ENCODE measurements at regions not wholly inside any gene's neighbourhood (a gene's known extent, or its start where the extent isn't known, plus 50 kb on each side); places are given as distances from the start of the nearest gene placed in this dataset.

DNA sequence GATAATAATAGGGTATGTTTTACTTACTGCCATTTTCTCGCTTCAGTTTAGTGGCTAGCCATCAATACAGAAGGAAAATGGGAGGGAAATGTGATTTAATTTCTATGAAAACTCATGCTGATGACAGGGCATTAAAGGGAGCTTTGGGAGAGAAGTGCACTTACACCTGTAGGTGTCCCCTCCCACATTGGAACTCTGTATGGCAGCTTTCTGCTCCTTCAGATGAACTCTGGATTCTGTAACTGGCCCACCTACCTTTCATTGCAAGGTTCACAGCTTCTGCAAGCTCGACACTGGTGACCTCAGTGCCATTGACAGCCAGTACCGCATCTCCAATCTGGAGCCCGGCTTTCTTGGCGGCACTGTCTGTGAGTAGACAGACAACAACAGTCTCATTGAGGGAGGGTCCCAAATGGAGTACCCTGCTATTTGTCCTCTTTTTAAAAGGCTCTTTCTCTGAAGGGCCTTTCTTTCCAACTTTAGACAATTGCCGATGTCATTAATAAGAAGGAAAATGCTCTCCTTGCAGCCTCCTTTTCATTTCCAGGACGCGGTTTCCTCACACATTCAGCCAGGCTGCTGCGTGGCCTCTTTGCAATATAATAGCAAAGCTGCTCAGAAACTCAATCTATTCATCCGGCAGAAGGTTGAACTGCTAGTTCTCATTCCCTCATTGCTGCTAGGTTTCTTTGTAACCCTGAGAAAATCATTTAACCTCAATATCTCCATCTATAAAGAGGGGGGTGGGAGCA lies 63.6 kb downstream of the NUDT12 start:
- H3K4me3 ChIP-seq (ENCODE audit: low read depth, low read length): no peak overlapping the region
- no peaks in the 10 kb centered on the region for H3K27me3 ChIP-seq (ENCODE audit: control insufficient read depth, insufficient read depth, low read length)
- H3K27ac ChIP-seq (ENCODE audit: low read depth, low read length): no peak overlapping the region
- H3K4me1 ChIP-seq (ENCODE audit: control insufficient read depth, insufficient read depth, low read length): peaks cover 20% of the 10 kb centered on the region; the same call in 1 of the 2 replicates
- H3K36me3 ChIP-seq (ENCODE audit: control insufficient read depth, insufficient read depth, low read length): no peaks in the 10 kb centered on the region
- H3K9me3 ChIP-seq (ENCODE audit: control insufficient read depth, insufficient read depth, low read depth, low read length): no peaks in the 10 kb centered on the region; the same call in 1 of the 2 replicates
- H3K9ac ChIP-seq (ENCODE audit: low read length): no peak overlapping the region

DNA sequence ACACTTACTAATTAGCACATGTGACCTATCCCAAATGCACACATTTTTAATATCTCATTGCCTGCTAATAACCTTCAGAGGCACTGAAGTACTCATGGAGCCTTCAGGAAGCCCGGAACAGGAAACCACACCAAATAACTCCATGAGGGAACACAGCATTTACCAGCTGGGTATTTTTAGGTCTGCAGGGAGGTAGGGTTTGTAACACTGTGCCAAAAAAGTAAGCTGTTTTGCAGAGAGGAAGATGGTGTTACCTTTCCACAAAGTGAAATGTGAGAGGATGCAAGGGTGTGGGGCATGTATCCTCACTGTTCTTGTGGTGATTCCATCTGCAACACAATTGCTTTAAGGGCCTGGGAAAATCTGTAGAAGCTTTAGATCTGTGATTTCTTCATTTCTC lies 64.4 kb downstream of the NUDT12 start:
- peaks cover 20% of the 10 kb centered on the region; the same call in 1 of the 2 replicates for H3K4me1 ChIP-seq (ENCODE audit: control insufficient read depth, insufficient read depth, low read length)
- H3K4me3 ChIP-seq (ENCODE audit: low read depth, low read length): no peak overlapping the region; the same call in 1 of the 2 replicates
- H3K9me3 ChIP-seq (ENCODE audit: control insufficient read depth, insufficient read depth, low read depth, low read length): no peaks in the 10 kb centered on the region; the same call in 1 of the 2 replicates
- no peaks in the 10 kb centered on the region for H3K36me3 ChIP-seq (ENCODE audit: control insufficient read depth, insufficient read depth, low read length)
- H3K27me3 ChIP-seq (ENCODE audit: control insufficient read depth, insufficient read depth, low read length): no peaks in the 10 kb centered on the region
- no peak overlapping the region for H3K9ac ChIP-seq (ENCODE audit: low read length)
- no peak overlapping the region for H3K27ac ChIP-seq (ENCODE audit: low read depth, low read length)

DNA sequence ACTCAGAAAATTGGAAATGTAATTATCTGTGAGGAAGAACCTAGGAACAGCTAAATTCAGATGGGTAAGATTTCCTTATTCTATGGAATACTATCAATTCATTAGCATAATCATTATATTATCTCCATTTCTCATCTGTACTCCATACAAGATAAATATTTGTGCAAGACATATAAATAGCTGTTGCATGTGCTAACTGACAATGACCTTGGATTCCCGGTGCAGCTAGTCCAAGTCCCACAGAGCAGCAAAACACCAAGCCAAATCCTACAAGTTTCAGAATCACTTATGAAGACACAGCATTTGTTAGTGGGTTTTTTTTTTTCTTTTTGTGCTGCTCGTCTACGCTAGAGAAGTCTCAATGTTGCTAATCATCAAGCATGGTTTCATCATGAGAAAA lies 64.8 kb downstream of the NUDT12 start:
- Histone ChIP-seq H3K27me3 (ENCODE audit: control insufficient read depth, insufficient read depth, low read length) (no peaks in the 10 kb centered on the region), H3K9ac (ENCODE audit: low read length) (no peak overlapping the region), H3K9me3 (ENCODE audit: control insufficient read depth, insufficient read depth, low read depth, low read length) (no peaks in the 10 kb centered on the region; the same call in 1 of the 2 replicates), H3K4me3 (ENCODE audit: low read depth, low read length) (no peak overlapping the region), H3K36me3 (ENCODE audit: control insufficient read depth, insufficient read depth, low read length) (no peaks in the 10 kb centered on the region), H3K4me1 (ENCODE audit: control insufficient read depth, insufficient read depth, low read length) (peaks cover 20% of the 10 kb centered on the region; the same call in 1 of the 2 replicates), H3K27ac (ENCODE audit: low read depth, low read length) (no peak overlapping the region)

GRCh38 chr5:103490030-103490739 lies 72.4 kb downstream of the NUDT12 start:
- Histone ChIP-seq H3K4me3 (ENCODE audit: low read depth, low read length) (no peak overlapping the region), H3K27me3 (ENCODE audit: control insufficient read depth, insufficient read depth, low read length) (no peaks in the 10 kb centered on the region), H3K27ac (ENCODE audit: low read depth, low read length) (no peak overlapping the region), H3K9me3 (ENCODE audit: control insufficient read depth, insufficient read depth, low read depth, low read length) (no peaks in the 10 kb centered on the region; the same call in 1 of the 2 replicates), H3K9ac (ENCODE audit: low read length) (no peak overlapping the region), H3K36me3 (ENCODE audit: control insufficient read depth, insufficient read depth, low read length) (no peaks in the 10 kb centered on the region), H3K4me1 (ENCODE audit: control insufficient read depth, insufficient read depth, low read length) (peaks cover 13% of the 10 kb centered on the region)

- no peaks in the 10 kb centered on the region; the same call in 1 of the 2 replicates for H3K9me3 ChIP-seq (ENCODE audit: control insufficient read depth, insufficient read depth, low read depth, low read length)
- H3K27me3 ChIP-seq (ENCODE audit: control insufficient read depth, insufficient read depth, low read length): no peaks in the 10 kb centered on the region
- H3K36me3 ChIP-seq (ENCODE audit: control insufficient read depth, insufficient read depth, low read length): no peaks in the 10 kb centered on the region
- H3K9ac ChIP-seq (ENCODE audit: low read length): no peak overlapping the region
- H3K4me1 ChIP-seq (ENCODE audit: control insufficient read depth, insufficient read depth, low read length): peaks cover 13% of the 10 kb centered on the region
- H3K4me3 ChIP-seq (ENCODE audit: low read depth, low read length): no peak overlapping the region
- no peak overlapping the region for H3K27ac ChIP-seq (ENCODE audit: low read depth, low read length)
Measured at GRCh38 chr5:103489307-103489706, 73.3 kb downstream of the NUDT12 start.

GRCh38 chr5:103487822-103488493 lies 74.6 kb downstream of the NUDT12 start:
- H3K9ac ChIP-seq (ENCODE audit: low read length): no peak overlapping the region
- H3K36me3 ChIP-seq (ENCODE audit: control insufficient read depth, insufficient read depth, low read length): no peaks in the 10 kb centered on the region
- no peak overlapping the region for H3K4me3 ChIP-seq (ENCODE audit: low read depth, low read length)
- peaks cover 13% of the 10 kb centered on the region for H3K4me1 ChIP-seq (ENCODE audit: control insufficient read depth, insufficient read depth, low read length)
- H3K27ac ChIP-seq (ENCODE audit: low read depth, low read length): no peak overlapping the region
- H3K9me3 ChIP-seq (ENCODE audit: control insufficient read depth, insufficient read depth, low read depth, low read length): no peaks in the 10 kb centered on the region
- no peaks in the 10 kb centered on the region for H3K27me3 ChIP-seq (ENCODE audit: control insufficient read depth, insufficient read depth, low read length)

DNA sequence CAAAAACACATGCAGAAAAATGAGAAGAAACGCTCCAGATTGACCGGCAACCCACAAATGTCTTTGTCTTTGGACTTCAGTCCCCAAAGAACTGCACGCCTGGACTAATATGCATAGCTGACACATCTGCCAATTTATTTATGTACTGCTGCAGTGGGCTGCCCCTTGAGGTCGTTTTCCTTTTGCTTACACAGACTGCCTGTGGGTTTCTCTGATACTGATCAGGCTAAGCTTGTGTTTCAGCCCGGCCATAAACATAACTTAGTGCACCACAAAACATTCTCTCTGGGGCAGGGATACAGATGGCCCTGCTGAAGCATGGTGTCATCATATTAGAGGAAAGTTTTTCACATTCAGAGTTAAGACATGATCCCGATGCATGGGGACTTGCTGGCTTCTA lies 75.4 kb downstream of the NUDT12 start:
- no peaks in the 10 kb centered on the region for H3K9me3 ChIP-seq (ENCODE audit: control insufficient read depth, insufficient read depth, low read depth, low read length)
- no peaks in the 10 kb centered on the region for H3K27me3 ChIP-seq (ENCODE audit: control insufficient read depth, insufficient read depth, low read length)
- no peak overlapping the region for H3K4me3 ChIP-seq (ENCODE audit: low read depth, low read length)
- no peaks in the 10 kb centered on the region for H3K36me3 ChIP-seq (ENCODE audit: control insufficient read depth, insufficient read depth, low read length)
- no peak overlapping the region for H3K9ac ChIP-seq (ENCODE audit: low read length)
- peaks cover 13% of the 10 kb centered on the region for H3K4me1 ChIP-seq (ENCODE audit: control insufficient read depth, insufficient read depth, low read length)
- no peak overlapping the region for H3K27ac ChIP-seq (ENCODE audit: low read depth, low read length)

DNA sequence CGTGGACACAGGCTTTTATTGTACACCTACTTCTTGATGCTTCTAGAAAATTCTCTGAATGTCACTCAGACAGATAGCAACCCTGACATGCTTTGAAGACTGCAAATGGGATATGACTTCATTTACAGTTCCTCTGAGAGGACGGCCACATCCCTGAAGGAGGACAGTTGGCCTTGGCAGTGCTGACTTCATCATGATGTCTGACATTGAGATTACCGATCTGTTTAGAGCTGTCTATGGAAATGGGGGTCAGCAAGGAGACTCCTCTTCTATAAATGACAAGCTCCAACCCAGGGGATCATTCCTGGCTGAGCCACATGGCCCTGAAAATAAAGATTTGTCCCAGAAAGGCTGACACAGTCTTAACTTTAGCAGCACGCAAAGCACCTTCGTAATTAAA lies 75.8 kb downstream of the NUDT12 start:
- H3K27me3 ChIP-seq (ENCODE audit: control insufficient read depth, insufficient read depth, low read length): no peaks in the 10 kb centered on the region
- H3K36me3 ChIP-seq (ENCODE audit: control insufficient read depth, insufficient read depth, low read length): no peaks in the 10 kb centered on the region
- H3K27ac ChIP-seq (ENCODE audit: low read depth, low read length): no peak overlapping the region
- H3K4me3 ChIP-seq (ENCODE audit: low read depth, low read length): no peak overlapping the region
- H3K9me3 ChIP-seq (ENCODE audit: control insufficient read depth, insufficient read depth, low read depth, low read length): no peaks in the 10 kb centered on the region
- peaks cover 13% of the 10 kb centered on the region for H3K4me1 ChIP-seq (ENCODE audit: control insufficient read depth, insufficient read depth, low read length)
- H3K9ac ChIP-seq (ENCODE audit: low read length): no peak overlapping the region

DNA sequence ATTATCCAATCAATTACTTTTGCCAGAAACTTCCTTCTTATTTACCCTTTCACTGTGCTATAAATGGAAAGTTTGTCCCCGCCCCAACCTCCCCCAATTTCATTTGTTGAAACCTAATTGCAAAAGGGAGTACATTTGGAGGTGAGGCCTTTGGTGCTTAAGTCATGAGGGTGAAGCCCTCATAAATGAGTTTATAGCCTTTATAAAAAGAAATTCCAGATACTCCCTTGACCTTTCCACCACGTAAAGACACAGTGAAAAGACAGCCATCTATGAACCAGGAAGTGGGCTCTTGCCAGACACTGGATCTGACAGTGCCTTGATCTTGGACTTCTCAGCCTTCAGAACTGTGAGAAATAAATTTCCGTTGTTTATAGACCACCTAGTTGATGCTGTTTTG lies 82.3 kb downstream of the NUDT12 start:
- Histone ChIP-seq H3K36me3 (ENCODE audit: control insufficient read depth, insufficient read depth, low read length) (no peaks in the 10 kb centered on the region), H3K27me3 (ENCODE audit: control insufficient read depth, insufficient read depth, low read length) (no peaks in the 10 kb centered on the region), H3K27ac (ENCODE audit: low read depth, low read length) (no peak overlapping the region), H3K9me3 (ENCODE audit: control insufficient read depth, insufficient read depth, low read depth, low read length) (no peaks in the 10 kb centered on the region), H3K9ac (ENCODE audit: low read length) (no peak overlapping the region), H3K4me3 (ENCODE audit: low read depth, low read length) (no peak overlapping the region), H3K4me1 (ENCODE audit: control insufficient read depth, insufficient read depth, low read length) (peaks cover 3% of the 10 kb centered on the region; the same call in 1 of the 2 replicates)

GRCh38 chr5:103477678-103478077 lies 84.9 kb downstream of the NUDT12 start:
- no peak overlapping the region for H3K9ac ChIP-seq (ENCODE audit: low read length)
- H3K4me1 ChIP-seq (ENCODE audit: control insufficient read depth, insufficient read depth, low read length): peaks cover 3% of the 10 kb centered on the region; the same call in 1 of the 2 replicates
- no peak overlapping the region for H3K4me3 ChIP-seq (ENCODE audit: low read depth, low read length)
- H3K27ac ChIP-seq (ENCODE audit: low read depth, low read length): no peak overlapping the region
- no peaks in the 10 kb centered on the region for H3K27me3 ChIP-seq (ENCODE audit: control insufficient read depth, insufficient read depth, low read length)
- no peaks in the 10 kb centered on the region for H3K9me3 ChIP-seq (ENCODE audit: control insufficient read depth, insufficient read depth, low read depth, low read length)
- H3K36me3 ChIP-seq (ENCODE audit: control insufficient read depth, insufficient read depth, low read length): no peaks in the 10 kb centered on the region

- Histone ChIP-seq H3K9ac (ENCODE audit: low read length) (no peak overlapping the region), H3K4me3 (ENCODE audit: low read depth, low read length) (no peak overlapping the region), H3K36me3 (ENCODE audit: control insufficient read depth, insufficient read depth, low read length) (no peaks in the 10 kb centered on the region), H3K4me1 (ENCODE audit: control insufficient read depth, insufficient read depth, low read length) (peaks cover 3% of the 10 kb centered on the region; the same call in 1 of the 2 replicates), H3K27ac (ENCODE audit: low read depth, low read length) (no peak overlapping the region), H3K27me3 (ENCODE audit: control insufficient read depth, insufficient read depth, low read length) (no peaks in the 10 kb centered on the region), H3K9me3 (ENCODE audit: control insufficient read depth, insufficient read depth, low read depth, low read length) (no peaks in the 10 kb centered on the region)
Measured at GRCh38 chr5:103476811-103477210, 85.8 kb downstream of the NUDT12 start.

Measured in HUES6 (cell line).